AG04449 (cell line): ENCODE measurements at regions not wholly inside any gene's neighbourhood (a gene's known extent, or its start where the extent isn't known, plus 50 kb on each side); places are given as distances from the start of the nearest gene placed in this dataset.
"Not testable (repeated sequence)": the region's sequence is repeated elsewhere in the genome, so short reads cannot be mapped to it uniquely, and the experiment has no call there.

Experiments used
- CTCF ChIA-PET: fragments of 350-600 bp; formaldehyde crosslinking; extraction: SDS; loops from one replicate; lab custom pipeline; 2021; ENCODE audit warnings: antibody characterized with exemption; lab: Yijun Ruan, JAX
- POLR2A ChIA-PET: fragments of 400-600, 350-600 bp; formaldehyde crosslinking; extraction: SDS; loops from one replicate; lab custom pipeline; 2020; ENCODE audit warnings: antibody characterized with exemption, inconsistent platforms; lab: Yijun Ruan, JAX
- DNase-seq: peaks from one replicate; pipeline ENCODE4 v3.0.0-alpha.2; 2010; ENCODE audit warnings: low read depth, low spot score
- H3K4me3 ChIP-seq: 2 replicates; pipeline ENCODE4 v1.5.1; 2011; ENCODE audit warnings: low read depth, mild to moderate bottlenecking, control low read depth, low read length
- TF ChIP-seq, protein P1 (sequence below): IDR thresholded peaks from one replicate; pipeline ENCODE4 v1.5.1; 2011; ENCODE audit warnings: mild to moderate bottlenecking, moderate library complexity, low read length, control low read depth, inconsistent platforms; ENCODE audit not compliant: insufficient read depth; ENCODE audit errors: missing control alignments

DNA sequence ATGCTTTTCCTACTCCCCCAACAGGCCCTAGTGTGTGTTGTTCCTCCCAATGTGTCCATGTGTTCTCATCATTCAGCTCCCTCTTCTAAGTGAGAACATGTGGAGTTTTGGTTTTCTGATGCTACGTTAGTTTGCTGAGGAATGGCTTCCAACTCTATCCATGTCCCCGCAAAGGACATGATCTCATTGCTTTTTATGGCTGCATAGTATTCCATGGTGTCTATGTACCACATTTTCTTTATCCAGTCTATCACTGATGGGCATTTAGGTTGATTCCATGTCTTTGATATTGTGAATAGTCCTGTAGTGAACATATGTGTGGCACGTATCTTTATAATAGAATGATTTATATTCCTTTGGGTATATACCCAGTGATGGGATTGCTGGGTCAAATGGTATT is 72.5 kb upstream of the CCNY start:
- POLR2A ChIA-PET, DNase-seq, H3K4me3 ChIP-seq, CTCF ChIA-PET: not testable (repeated sequence)

DNA sequence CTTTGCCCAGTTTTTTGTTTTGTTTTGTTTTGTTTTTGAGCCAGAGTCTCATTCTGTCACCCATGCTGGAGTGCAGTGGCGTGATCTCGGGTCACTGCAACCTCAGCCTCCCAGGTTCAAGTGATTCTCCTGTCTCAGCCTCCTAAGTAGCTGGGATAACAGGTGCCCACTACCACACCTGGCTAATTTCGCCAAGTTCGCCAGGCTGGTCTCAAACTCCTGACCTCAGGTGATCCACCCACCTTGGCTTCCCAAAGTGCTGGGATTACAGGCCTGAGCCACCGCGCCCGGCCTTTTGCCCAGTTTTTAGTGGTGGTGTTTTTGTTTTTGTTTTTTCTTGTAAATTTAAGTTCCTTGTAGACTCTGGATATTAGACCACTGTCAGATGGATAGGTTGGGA is 71.7 kb upstream of the CCNY start:
- CTCF ChIA-PET, H3K4me3 ChIP-seq, POLR2A ChIA-PET, DNase-seq: not testable (repeated sequence)

DNA sequence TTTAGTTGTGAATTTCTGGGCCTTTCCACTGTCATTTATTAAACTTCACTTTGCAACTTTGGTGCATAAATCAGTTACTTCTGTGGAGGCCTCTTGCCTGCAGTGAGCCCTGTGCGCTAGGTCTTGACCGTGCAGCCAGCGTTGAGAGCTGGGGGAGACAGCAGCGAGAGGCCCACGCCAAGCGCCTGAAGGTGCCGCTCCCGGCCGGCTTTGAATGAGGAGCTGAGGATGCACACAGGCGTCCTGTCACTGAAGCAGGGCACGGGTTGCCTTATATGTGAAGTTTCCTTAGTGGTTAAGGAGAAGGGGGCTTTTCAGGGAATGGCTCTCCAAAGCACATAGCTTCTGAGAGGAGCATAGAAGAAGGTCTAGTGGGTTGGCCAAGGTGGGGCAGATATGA is 70.9 kb upstream of the CCNY start:
- DNase-seq = no peak
- TF ChIP-seq, protein P1, sequence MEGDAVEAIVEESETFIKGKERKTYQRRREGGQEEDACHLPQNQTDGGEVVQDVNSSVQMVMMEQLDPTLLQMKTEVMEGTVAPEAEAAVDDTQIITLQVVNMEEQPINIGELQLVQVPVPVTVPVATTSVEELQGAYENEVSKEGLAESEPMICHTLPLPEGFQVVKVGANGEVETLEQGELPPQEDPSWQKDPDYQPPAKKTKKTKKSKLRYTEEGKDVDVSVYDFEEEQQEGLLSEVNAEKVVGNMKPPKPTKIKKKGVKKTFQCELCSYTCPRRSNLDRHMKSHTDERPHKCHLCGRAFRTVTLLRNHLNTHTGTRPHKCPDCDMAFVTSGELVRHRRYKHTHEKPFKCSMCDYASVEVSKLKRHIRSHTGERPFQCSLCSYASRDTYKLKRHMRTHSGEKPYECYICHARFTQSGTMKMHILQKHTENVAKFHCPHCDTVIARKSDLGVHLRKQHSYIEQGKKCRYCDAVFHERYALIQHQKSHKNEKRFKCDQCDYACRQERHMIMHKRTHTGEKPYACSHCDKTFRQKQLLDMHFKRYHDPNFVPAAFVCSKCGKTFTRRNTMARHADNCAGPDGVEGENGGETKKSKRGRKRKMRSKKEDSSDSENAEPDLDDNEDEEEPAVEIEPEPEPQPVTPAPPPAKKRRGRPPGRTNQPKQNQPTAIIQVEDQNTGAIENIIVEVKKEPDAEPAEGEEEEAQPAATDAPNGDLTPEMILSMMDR = no peak
- POLR2A ChIA-PET = no interaction called here
- CTCF ChIA-PET = no interaction called here
- H3K4me3 ChIP-seq = no peak overlapping the region

DNA sequence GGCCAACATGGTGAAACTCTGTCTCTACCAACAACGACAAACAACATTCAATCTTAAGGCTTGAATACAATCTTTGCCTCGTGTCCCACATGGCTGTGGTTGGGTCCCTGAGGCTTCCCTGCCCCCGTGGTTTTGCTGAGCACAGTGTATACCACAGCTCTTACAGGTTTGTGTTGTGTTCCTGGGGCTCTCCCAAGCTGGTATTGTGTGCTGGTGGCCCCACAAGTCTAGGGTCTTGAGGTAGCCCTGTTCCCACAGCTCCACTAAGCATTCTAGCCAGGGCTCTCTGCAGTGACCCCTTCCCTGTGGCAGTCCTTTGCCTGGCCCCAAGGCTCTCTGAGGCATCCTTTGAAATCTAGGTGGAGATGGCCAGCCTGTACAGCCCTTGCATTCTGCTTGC is 68.0 kb upstream of the CCNY start:
- H3K4me3 ChIP-seq = no peak overlapping the region
- DNase-seq = no peak
- ChIA-PET CTCF (interaction anchor here (0.7 kb wide), 1 partner anchor 29 kb away, joined by 3 read pairs; no protein-coding TSS in a partner anchor), POLR2A (no interaction called here)
- TF ChIP-seq, protein P1 = no peak

DNA sequence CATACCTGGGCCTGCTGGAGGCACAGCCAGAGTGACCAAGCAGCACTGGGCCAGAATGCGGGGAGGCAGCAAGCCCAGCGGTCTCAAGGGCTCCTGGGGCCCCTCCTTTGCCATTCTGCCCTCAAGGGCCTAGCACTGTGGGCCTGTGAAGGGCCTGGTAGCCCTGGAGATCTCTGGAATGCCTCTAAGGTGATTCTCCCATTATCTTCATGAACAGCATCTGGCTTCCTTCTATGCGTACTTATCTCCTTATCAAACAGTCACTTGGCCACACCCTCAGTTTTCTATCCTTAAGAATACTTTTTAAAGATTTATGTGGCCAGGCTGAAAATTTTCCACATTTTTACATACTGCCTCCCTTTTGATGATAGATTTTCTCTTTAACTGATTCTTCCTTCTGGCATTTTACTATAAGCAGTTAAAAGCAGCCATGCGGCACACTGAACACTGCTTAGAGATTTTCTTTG is 67.5 kb upstream of the CCNY start:
- POLR2A ChIA-PET = no interaction called here
- no peak overlapping the region for H3K4me3 ChIP-seq
- TF ChIP-seq, protein P1 = no peak
- CTCF ChIA-PET = no interaction called here
- DNase-seq = no peak

DNA sequence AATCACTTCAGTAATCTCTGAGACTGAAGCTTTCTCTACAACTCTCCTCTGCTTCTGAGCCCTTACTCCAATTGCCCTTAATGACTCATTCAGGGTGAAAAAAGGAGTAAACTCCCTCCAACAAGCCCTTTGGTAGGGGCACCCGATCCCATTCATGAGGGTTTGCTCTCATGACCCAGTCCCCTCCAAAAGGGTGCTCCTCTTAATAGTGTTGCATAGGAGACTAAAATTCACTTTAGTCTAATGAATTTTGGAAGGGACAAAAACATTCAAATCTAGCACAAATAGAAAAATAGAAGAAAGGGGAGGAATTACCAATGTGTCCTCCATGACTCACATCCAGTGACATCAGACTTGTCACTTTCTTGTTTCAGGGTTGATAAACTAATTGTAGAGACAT is 66.2 kb upstream of the CCNY start:
- H3K4me3 ChIP-seq = no peak overlapping the region
- ChIA-PET CTCF (interaction anchor here (0.7 kb wide), 1 partner anchor 30 kb away, joined by 4 read pairs; no protein-coding TSS in a partner anchor), POLR2A (no interaction called here)
- DNase-seq = no peak
- TF ChIP-seq, protein P1 = no peak

DNA sequence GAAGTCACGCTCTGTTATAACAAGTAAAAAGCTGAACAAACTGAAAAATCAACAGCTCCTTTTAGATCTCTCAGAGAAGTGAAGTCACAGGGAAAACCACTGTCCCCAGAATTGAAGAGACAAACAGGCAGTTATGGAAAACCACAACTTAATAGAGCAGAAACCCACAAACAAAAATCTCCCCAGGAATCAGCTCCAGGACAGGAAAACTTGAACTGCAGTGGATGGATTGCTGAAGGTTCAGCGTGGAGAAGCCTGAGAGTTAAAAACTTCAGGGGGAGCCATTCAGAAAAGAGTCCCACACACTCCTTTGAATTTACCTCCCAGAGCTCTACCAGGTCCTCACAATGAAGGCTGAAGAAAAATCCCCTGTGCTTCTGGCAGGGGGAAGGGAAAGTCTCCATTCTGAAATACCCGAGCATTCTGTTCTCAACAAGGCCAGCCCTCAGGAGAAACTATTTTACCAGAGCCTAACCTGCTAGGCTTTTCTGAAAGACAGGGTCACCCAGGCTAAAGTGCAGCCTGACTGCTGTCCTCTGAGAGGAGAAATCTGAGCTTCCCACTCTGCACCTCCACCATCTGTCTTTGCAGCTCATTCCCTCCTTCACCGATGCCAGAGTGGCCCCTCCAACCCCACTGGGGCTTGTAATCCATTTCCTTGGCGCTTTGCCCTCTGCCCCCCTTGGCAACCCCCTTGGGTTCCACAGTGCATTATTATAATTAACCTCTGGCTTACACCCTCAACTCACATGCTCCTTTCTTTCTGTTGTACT is 65.0 kb upstream of the CCNY start:
- no peak overlapping the region for H3K4me3 ChIP-seq
- TF ChIP-seq, protein P1 = no peak
- DNase-seq = no peak
- ChIA-PET POLR2A (no interaction called here), CTCF (interaction anchor here (0.7 kb wide), 1 partner anchor 52 kb away, joined by 3 read pairs; no protein-coding TSS in a partner anchor)

DNA sequence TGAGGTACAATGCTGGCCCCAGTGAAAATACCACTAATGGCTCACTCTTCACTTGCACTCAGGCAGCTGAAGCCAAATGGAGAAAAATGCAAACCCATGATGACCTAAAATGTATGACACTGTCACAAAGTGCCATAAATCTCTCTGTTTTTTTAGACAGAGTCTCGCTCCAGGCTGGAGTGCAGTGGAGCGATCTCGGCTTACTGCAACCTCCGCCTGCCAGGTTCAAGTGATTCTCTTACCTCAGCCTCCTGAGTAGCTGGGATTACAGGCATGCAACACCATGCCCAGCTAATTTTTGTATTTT is 64.5 kb upstream of the CCNY start:
- CTCF ChIA-PET = interaction anchor here (0.7 kb wide), 1 partner anchor 52 kb away, joined by 3 read pairs; no protein-coding TSS in a partner anchor
- H3K4me3 ChIP-seq, POLR2A ChIA-PET, DNase-seq: not testable (repeated sequence)

DNA sequence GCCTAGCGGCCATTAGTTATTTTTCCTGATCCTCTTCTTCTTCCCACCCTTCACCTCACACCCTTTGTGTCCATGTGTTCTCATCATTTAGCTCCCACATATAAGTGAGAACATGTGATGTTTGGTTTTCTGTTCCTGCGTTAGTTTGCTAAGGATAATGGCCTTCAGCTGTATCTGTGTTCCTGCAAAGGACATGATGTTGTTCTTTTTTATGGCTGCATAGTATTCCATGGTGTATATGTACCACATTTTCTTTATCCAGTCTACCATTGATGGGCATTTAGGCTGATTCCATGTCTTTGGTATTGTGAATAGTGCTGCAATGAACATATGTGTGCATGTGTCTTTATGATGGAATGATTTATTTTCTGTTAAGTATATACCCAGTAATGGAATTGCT is 63.9 kb upstream of the CCNY start:
- H3K4me3 ChIP-seq, DNase-seq, POLR2A ChIA-PET: not testable (repeated sequence)
- CTCF ChIA-PET = interaction anchor here (1.2 kb wide), 1 partner anchor 149 kb away, joined by 6 read pairs; no protein-coding TSS in a partner anchor

DNA sequence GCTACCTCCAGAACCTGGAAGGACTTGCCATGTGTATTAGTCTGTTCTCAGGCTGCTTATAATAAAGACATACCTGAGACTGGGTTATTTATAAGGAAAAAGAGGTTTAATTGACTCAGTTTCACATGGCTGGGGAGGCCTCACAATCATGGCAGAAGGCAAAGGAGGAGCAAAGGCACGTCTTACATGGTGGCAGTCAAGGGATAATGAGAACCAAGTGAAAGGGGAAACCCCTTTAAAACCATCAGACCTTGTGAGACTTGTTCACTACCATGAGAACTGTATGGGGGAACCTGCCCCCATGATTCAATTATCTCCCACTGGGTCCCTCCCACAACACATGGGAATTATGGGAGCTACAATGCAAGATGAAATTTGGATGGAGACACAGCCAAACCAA is 62.3 kb upstream of the CCNY start:
- H3K4me3 ChIP-seq, CTCF ChIA-PET, DNase-seq, POLR2A ChIA-PET: not testable (repeated sequence)
